ENCODE measurements at regions not wholly inside any gene's neighbourhood (a gene's known extent, or its start where the extent isn't known, plus 50 kb on each side); places are given as distances from the start of the nearest gene placed in this dataset.

- TF ChIP-seq GATA3 (IDR thresholded peaks at IDR 0.05; ENCODE audit: low read depth, low read length), result no peak
- TF ChIP-seq GATA2 (IDR thresholded peaks at IDR 0.05; ENCODE audit: low read depth, low read length), result no peak
These were observed 104.7 kb upstream of the CLMP start for GRCh38 chr11:123299721-123300120.
